ENCODE measurements at regions not wholly inside any gene's neighbourhood (a gene's known extent, or its start where the extent isn't known, plus 50 kb on each side); places are given as distances from the start of the nearest gene placed in this dataset.

DNA sequence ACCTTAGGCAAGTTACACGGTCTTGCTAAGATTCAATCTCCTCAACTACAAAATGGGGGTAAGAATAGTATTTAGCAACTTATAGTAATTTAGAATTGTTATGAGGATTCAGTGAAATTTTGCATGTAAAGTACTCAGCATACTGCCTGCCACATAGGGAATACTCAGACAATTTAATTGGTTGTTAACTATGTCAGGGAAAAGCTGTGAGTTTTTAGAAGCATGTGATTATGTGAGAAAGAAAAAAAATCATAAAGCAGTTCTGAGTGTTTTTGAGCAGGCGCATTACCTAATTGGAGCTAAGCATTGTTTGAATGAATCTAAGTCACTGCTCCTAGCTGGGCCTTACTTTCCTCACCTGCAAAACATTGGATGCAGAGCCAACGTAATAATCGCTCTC lies 287.3 kb upstream of the MTNR1B start:
- no peak overlapping the region for H3K27ac ChIP-seq
- intact Hi-C loops (cut with DNase I) = no loop called here
- TF ChIP-seq CTCF (IDR thresholded peaks at IDR 0.05) (no peak), POLR2A (IDR thresholded peaks at IDR 0.05) (no peak)
- 75% methylated on average over 4 of the region's 4 CpGs for WGBS (ENCODE audit: insufficient coverage, low coverage, low lambda C conversion rate, missing lambda C conversion rate)
- no peaks in the 10 kb centered on the region for H3K4me1 ChIP-seq
- ATAC-seq (no peak), DNase-seq (no peak)
- no peak overlapping the region for H3K4me3 ChIP-seq
- no peaks in the 10 kb centered on the region for H3K36me3 ChIP-seq
- no peaks in the 10 kb centered on the region for H3K9me3 ChIP-seq
- H3K27me3 ChIP-seq = no peaks in the 10 kb centered on the region

DNA sequence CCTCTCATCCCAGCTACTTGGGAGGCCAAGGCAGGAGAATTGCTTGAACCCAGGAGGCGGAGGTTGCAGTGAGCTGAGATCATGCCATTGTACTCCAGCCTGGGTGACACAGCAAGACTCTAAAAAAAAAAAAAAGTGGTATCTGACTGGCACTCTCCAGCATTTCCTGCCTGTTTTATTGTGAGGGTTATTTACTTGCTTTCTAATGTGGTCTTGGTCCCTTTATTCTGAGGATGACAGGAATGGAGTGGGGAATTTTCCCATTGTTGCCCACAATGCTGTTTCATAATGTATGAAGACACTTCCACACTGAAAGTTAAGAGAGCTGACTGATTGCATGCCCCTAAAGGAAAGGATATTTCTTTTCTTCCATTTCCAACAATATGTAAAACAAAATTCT lies 286.5 kb upstream of the MTNR1B start:
- no peaks in the 10 kb centered on the region for H3K36me3 ChIP-seq
- no peaks in the 10 kb centered on the region for H3K27me3 ChIP-seq
- DNase-seq (no peak), ATAC-seq (no peak)
- no peaks in the 10 kb centered on the region for H3K9me3 ChIP-seq
- no peak overlapping the region for H3K27ac ChIP-seq
- H3K4me1 ChIP-seq = no peaks in the 10 kb centered on the region
- WGBS (ENCODE audit: insufficient coverage, low coverage, low lambda C conversion rate, missing lambda C conversion rate) = no CpG with 5 or more reads among the region's 1 CpG
- TF ChIP-seq POLR2A (IDR thresholded peaks at IDR 0.05) (no peak), CTCF (IDR thresholded peaks at IDR 0.05) (no peak)
- intact Hi-C loops (cut with DNase I) = no loop called here
- no peak overlapping the region for H3K4me3 ChIP-seq

DNA sequence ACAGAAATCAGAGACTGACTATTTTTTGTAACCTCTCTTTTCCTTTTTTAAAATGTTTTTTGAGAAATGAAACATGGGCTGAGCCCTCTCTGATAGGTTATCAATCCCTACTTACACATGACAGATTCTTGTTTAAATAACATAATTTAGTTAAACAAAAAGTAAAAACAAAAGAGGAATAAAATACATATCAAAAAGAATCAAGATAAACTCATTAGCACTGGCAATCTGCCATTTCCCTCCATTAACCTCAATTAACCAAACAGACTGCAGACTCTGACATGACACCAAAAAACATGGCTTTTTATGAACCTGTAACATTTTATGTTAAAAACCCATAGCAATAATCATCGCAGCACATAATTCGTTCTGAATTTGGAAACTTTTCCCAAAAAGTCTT lies 284.4 kb upstream of the MTNR1B start:
- 75% methylated on average over 2 of the region's 2 CpGs for WGBS (ENCODE audit: insufficient coverage, low coverage, low lambda C conversion rate, missing lambda C conversion rate)
- ATAC-seq (no peak), DNase-seq (no peak)
- TF ChIP-seq POLR2A (IDR thresholded peaks at IDR 0.05) (no peak), CTCF (IDR thresholded peaks at IDR 0.05) (no peak)
- H3K4me3 ChIP-seq = no peak overlapping the region
- no peaks in the 10 kb centered on the region for H3K4me1 ChIP-seq
- no peak overlapping the region for H3K27ac ChIP-seq
- H3K36me3 ChIP-seq = no peaks in the 10 kb centered on the region
- H3K27me3 ChIP-seq = no peaks in the 10 kb centered on the region
- H3K9me3 ChIP-seq = no peaks in the 10 kb centered on the region
- intact Hi-C loops (cut with DNase I) = no loop called here

DNA sequence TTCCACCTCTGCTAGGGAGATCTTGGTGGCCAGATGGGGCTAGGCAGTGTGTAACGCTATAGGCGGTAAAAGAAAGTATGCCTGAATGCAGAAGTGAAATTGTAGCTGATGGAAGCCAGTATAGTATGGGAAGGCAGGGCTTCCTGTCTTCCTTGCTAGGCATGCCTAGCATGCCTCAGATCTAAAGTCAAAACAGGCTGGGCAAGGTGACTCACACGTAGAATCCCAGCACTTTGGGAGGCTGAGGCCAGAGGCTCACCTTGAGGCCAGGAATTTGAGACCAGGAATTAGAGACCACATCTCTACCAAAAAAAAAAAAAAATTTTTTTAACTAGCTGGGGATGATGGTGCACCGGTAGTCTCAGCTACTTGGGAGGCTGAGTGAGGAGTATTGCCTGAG lies 281.7 kb upstream of the MTNR1B start:
- Histone ChIP-seq H3K27me3 (no peaks in the 10 kb centered on the region), H3K4me3 (no peak overlapping the region), H3K27ac (no peak overlapping the region), H3K4me1 (no peaks in the 10 kb centered on the region), H3K9me3 (no peaks in the 10 kb centered on the region), H3K36me3 (no peaks in the 10 kb centered on the region)
- ATAC-seq (no peak), DNase-seq (no peak)
- intact Hi-C loops (cut with DNase I) = no loop called here
- TF ChIP-seq CTCF (IDR thresholded peaks at IDR 0.05) (no peak), POLR2A (IDR thresholded peaks at IDR 0.05) (no peak)
- 51% methylated on average over 3 of the region's 4 CpGs for WGBS (ENCODE audit: insufficient coverage, low coverage, low lambda C conversion rate, missing lambda C conversion rate)

GRCh38 chr11:92688416-92688815 lies 281.0 kb upstream of the MTNR1B start:
- intact Hi-C loops (cut with DNase I) = no loop called here

More at GRCh38 chr11:92688416-92688815, 281.0 kb upstream of the MTNR1B start:
- H3K9me3 ChIP-seq = no peaks in the 10 kb centered on the region
- no peak overlapping the region for H3K27ac ChIP-seq
- H3K36me3 ChIP-seq = no peaks in the 10 kb centered on the region
- no peak for ATAC-seq
- no peaks in the 10 kb centered on the region for H3K4me1 ChIP-seq
- no peak overlapping the region for H3K4me3 ChIP-seq
- H3K27me3 ChIP-seq = no peaks in the 10 kb centered on the region
- DNase-seq = no peak
- 29% methylated on average over 1 of the region's 1 CpG for WGBS (ENCODE audit: insufficient coverage, low coverage, low lambda C conversion rate, missing lambda C conversion rate)
- no peak for TF ChIP-seq CTCF (IDR thresholded peaks at IDR 0.05)
- no peak for TF ChIP-seq POLR2A (IDR thresholded peaks at IDR 0.05)
